Inferior parietal cortex (tissue), 1 donor: ENCODE measurements at regions not wholly inside any gene's neighbourhood (a gene's known extent, or its start where the extent isn't known, plus 50 kb on each side); places are given as distances from the start of the nearest gene placed in this dataset.
"Not testable (repeated sequence)": the region's sequence is repeated elsewhere in the genome, so short reads cannot be mapped to it uniquely, and the experiment has no call there.

Source experiments
- DNase-seq: peaks from one replicate; pipeline ENCODE4 v3.0.0-alpha.2; 2016; ENCODE audit errors: extremely low spot score

- no peak for DNase-seq
Observed at GRCh38 chr4:29948451-29948850, 771.7 kb upstream of the PCDH7 start.

GRCh38 chr4:29948858-29949257 lies 771.3 kb upstream of the PCDH7 start:
- no peak for DNase-seq

DNA sequence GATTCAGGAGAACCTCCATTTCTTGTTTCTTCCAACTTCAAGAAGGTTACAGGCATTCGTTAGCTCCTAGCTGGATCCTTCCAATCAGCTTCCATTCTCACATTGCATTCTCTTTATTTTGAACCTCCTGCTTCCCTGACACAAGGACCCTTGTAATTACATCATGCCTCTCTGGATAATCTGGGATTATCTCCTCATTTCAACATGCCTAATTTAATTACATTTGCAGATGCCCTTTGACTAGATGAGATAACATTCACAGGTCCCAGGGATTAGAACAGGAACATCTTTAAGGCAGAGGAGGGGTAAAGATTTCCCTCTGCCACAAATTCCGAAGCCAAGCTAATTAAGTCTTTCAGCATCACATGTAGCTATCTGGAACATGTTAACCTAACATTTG lies 753.8 kb upstream of the PCDH7 start:
- no peak for DNase-seq

- DNase-seq: no peak
Observed at GRCh38 chr4:29970626-29971025, 749.5 kb upstream of the PCDH7 start.

DNA sequence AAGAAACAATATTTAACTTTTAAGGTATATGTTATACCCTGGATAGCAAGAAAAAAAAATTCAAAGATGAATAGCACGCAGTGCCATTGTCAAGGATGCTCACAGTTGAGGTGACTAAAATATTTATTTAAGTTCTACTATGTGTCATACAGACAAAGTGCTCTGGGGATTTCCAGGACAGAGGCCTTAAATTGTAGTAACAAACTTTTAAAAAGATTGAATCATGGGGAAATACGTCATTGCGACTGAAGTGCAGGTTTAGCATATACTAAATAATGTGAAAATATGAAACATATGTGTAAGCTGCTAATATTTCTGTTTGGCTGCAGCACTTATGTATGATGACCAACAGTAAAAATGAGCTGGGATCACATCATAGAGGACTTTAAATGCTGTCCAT lies 748.0 kb upstream of the PCDH7 start:
- DNase-seq: no peak

- DNase-seq: no peak
Observed at GRCh38 chr4:29983890-29984289, 736.3 kb upstream of the PCDH7 start.

GRCh38 chr4:30001628-30002027 lies 718.5 kb upstream of the PCDH7 start:
- DNase-seq: no peak

DNA sequence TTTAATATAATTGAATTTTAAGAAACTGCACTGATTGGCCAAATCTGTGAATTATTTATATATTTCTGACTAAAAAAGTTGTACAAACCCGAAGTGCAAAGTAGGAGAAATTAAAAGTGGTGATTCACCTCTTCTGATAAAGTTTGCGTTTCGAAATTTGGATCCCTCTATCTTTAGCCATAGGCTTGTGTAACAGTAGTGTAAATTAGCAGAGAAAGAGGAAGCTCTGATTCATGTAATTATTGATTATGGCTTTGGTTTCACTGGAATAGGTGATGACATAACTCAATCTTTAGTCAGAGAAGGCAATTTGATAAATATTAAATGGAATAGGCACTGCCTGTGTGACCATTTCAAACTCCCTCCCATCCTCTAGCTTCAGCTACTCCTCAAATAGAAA lies 717.8 kb upstream of the PCDH7 start:
- no peak for DNase-seq

- DNase-seq: no peak
Observed at GRCh38 chr4:30005995-30006394, 714.2 kb upstream of the PCDH7 start.

GRCh38 chr4:30024526-30024925 lies 695.6 kb upstream of the PCDH7 start:
- DNase-seq: no peak

- DNase-seq: no peak
Observed at GRCh38 chr4:30028826-30029225, 691.3 kb upstream of the PCDH7 start.

DNA sequence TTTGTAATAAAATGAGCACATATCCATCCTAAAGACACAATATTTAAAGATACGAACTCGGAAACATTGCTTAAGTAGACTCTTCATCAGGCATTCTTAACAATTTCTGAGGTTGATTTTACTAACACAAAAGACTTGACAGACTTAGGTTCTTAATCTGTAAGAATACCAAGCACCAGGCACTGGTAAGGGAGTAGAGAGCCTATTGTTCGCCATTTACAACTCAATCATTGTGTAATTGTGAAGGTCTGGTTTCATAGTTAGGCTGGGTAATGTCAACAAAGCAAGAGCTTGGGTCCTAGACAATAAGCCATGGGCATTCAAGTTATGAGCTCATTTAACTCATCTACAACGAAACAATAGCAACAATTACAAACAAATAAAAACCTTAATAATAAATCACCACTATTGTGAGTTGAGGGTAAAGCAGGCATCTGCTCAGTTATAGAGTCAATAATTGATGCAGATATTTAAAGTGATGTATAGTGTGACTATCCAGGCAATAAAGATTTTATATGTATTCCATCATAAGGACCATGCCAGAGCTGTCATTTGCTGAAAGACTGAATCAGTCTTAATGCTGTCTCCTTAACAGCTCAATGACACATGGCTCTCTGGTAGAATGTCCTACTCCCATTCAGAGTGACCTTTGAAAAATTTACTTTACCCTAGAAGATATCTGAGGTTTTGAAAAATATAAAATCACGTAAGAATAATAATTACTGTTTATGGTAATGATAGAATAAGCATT lies 664.0 kb upstream of the PCDH7 start:
- DNase-seq: peak; percentile 61

GRCh38 chr4:30068234-30068633 lies 651.9 kb upstream of the PCDH7 start:
- no peak for DNase-seq

DNA sequence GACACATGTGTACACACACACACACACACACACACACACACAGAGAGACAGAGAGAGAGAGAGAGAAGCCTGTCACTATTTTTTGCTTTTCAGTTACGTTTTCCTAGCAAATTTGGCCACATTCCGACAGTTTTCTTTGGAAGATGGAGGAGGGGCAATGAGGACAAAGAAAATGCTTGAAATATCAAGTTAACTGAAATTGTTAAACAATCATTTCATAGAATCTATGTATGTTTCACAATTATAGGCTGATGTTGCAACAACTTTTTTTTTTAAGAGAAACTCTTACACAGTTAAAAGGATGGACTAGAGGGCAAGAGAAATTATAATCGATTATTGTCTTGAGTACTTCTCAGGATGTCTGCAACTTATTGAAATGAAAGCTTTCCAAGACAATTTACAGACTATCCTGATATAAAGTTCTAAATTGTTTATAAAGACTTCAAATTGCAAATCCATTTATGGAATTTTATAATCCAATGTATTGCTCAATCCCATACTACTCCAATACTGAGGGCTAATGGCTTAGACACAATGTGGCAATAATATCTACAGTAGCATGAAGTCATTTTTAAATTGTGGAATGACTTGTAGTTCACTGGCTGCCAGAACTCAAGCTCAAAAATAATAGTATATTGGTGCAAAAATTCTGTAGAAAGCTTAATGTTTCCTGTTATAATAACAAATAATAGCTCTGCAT lies 647.0 kb upstream of the PCDH7 start:
- no peak for DNase-seq

- DNase-seq: not testable (repeated sequence)
Observed at GRCh38 chr4:30092420-30093128, 627.6 kb upstream of the PCDH7 start.

GRCh38 chr4:30094887-30095286 lies 625.3 kb upstream of the PCDH7 start:
- no peak for DNase-seq

GRCh38 chr4:30103455-30103854 lies 616.7 kb upstream of the PCDH7 start:
- DNase-seq: no peak

GRCh38 chr4:30116401-30116800 lies 603.8 kb upstream of the PCDH7 start:
- DNase-seq: no peak

DNA sequence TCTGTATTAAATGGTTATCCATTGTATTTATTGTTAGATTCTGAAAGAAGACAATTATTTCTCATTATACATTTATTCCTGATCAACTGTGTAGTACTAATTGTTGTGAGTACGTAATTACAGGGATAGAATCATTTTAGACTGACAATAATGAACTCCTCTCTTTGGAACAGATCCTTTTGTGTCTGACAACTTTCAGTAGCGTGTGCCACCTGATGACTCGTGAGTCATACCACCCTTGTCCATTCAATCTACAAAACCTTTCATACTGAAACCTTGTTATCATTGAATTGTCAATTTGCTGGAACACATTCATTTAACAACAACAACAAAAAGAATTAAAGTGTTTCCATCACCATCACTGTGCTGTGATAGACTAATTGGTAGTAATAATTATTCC lies 602.7 kb upstream of the PCDH7 start:
- no peak for DNase-seq

- DNase-seq: no peak
Observed at GRCh38 chr4:30122711-30123110, 597.5 kb upstream of the PCDH7 start.

DNA sequence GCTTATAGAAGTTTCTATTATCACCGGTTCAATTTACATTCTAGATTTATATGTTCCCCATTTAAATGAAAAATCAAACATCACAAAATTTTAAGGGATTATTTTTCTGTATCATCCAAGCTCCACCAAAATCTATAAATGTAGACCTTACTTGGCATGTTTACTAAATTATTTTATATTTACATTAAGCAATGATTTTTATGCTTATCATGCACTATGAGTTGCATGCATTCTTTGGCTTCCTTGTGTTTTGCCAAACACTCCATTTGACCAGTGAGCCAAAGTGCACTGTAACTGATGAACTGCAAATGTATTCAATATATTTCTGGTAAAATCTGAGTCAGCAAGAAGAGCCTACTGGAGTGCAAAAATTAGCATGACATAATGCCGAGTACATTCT lies 595.5 kb upstream of the PCDH7 start:
- not testable (repeated sequence) for DNase-seq

DNA sequence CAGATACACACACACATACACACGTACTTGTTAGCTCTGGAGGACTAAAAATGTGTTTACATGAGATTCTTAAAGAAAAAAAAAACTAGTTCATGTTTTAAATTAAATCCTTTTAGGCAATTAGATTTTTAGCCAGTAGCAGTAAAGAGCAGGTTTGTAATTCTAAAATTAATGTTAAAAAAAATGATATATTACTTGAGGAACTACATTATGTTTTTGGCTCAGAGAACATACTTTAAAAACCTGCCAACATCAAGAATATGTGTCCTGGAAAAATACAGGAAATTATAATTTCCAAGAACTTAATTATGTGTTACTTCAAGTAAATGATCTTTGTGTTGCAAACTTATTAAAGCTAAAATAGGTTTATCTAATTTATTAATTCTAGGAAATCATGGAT lies 594.3 kb upstream of the PCDH7 start:
- no peak for DNase-seq

- no peak for DNase-seq
Observed at GRCh38 chr4:30126351-30126750, 593.8 kb upstream of the PCDH7 start.
